ENCODE measurements at regions not wholly inside any gene's neighbourhood (a gene's known extent, or its start where the extent isn't known, plus 50 kb on each side); places are given as distances from the start of the nearest gene placed in this dataset.
"Not testable (repeated sequence)": the region's sequence is repeated elsewhere in the genome, so short reads cannot be mapped to it uniquely, and the experiment has no call there.

DNA sequence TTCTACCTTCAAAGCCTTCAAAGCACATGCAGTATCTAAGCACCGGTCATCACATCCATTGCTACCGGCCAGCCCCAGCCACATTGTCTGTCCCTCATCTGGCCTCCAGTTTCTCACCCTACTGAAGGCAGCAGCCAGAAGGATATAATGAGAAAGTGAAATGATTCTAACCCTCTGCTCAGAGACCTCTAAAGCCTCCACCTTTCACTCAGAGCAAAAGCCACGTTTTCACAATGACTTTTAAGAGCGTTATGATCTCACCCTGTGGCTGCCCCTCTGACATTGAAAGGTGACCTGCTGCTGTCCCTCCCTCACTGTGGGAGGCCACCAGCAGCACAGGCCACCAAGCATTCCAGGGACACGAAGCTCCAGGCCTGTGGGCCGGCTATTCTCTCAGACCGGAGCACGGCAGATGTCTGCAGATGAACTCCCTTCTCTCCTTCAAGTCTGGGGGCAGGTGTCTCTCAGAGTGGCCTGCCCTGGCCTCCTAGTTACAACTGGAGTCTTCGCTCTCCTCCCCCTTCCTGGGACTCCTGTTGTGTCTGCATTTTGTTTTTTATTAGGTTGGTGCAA is 94.9 kb upstream of the EEPD1 start:
- no peak for DNase-seq (ENCODE audit: extremely low read depth in 1 of 2, low read depth in 1 of 2)

DNA sequence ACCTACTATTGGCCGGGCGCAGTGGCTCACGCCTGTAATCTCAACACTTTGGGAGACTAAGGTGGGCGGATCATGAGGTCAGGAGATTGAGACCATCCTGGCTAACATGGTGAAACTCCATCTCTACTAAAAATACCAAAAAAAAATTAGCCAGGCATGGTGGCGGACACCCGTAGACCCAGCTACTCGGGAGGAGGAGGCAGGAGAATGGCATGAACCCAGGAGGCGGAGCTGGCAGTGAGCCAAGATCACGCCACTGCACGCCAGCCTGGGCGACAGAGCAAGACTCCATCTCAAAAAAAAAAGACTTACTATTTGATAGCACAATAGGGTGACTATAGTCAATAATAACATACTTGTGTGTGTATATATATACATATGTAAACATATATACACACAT is 92.7 kb upstream of the EEPD1 start:
- DNase-seq (ENCODE audit: extremely low read depth in 1 of 2, low read depth in 1 of 2): not testable (repeated sequence)

DNA sequence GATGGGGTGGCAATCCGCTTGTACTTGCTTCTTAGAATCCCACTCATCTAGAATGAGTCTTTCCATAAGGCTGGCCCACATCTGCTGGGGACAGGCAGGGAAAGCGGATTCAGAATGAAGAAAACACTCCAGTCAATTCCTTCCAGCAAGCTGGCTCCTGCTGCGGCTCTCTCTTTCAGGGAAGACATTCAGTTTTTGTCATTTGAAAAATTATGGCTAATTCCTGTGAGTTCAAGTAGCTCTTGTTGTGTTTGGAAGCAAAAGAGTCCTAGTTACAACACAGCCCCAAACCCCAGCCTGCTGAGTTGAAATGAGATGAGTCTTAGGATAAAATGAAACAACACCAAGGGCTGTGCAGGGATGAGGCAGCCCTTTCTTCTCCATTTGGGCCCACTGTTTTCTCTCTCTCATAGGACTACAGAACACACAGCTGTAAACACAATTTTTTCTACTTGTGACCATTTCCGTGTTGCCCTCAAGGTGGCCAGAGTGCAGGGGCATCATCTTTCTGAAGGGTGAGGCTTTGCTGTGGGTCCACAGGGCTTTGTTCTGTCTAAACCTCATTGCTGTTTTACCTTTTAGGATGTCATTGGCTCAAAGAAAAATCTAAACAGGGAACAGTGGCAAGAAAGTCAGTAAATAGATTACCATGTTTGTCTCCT is 90.8 kb upstream of the EEPD1 start:
- DNase-seq (ENCODE audit: extremely low read depth in 1 of 2, low read depth in 1 of 2): no peak

DNA sequence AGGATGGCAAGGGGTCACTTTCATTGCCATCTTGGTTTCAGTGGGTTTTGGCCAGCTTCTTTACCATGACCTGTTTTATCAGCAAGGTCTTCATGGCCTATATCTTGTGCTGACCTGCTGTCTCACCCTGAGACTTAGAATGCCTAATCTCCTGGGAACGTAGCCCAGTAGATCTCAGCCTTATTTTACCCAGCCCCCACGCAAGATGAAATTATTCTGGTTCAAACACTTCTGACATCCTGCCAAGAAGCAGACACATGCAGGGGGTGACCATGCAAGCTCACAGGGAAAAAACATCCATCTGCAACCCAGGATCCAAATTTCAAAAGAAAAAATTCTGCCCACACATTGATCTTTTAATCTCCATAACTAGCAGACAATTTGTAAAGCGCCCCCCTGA is 88.4 kb upstream of the EEPD1 start:
- no peak for DNase-seq (ENCODE audit: extremely low read depth in 1 of 2, low read depth in 1 of 2)

DNA sequence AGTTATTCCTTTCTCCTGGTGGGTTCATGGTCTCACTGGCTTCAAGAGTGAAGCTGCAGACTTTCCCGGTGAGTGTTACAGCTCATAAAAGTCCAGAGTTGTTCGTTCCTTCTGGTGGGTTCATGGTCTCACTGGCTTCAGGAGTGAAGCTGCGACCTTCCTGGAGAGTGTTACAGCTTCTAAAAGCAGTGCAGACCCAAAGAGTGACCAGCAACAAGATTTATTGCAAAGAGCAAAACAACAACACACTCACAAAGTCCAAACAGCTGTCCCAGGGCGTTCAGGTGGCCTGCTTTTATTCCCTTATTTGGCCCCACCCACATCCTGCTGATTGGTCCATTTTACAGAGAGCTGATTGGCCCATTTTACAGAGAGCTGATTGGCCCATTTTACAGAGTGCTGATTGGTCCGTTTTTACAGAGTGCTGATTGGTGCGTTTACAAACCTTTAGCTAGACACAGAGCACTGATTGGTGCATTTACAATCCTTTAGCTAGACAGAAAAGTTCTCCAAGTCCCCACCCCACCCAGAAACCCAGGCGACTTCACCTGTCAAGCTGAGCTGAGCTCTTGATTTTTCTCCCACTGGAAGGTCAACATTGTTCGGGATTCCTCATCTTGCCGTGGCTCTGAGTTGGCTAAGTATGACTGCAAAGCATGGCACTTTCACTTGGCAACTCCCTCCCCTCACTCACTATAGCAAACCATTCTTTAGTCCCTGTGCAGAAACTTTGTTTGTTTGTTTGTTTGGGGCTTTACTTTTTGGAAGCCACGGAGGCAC is 87.3 kb upstream of the EEPD1 start:
- DNase-seq (ENCODE audit: extremely low read depth in 1 of 2, low read depth in 1 of 2): not testable (repeated sequence)

DNA sequence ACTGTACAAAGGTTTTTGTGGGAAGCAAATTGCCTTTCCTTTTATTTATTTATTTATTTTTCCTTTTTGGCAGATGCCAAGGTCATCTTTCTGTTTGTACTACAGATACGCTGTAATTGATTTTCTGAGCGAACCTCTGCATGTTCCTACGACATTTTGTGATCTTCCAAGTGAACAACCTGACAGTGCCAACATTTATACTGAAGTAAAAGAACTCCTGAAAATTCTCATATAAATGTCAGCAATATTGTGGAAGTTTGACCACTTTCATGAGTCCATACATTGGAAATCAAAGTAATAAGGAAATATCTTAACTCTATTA is 86.8 kb upstream of the EEPD1 start:
- no peak for DNase-seq (ENCODE audit: extremely low read depth in 1 of 2, low read depth in 1 of 2)

DNA sequence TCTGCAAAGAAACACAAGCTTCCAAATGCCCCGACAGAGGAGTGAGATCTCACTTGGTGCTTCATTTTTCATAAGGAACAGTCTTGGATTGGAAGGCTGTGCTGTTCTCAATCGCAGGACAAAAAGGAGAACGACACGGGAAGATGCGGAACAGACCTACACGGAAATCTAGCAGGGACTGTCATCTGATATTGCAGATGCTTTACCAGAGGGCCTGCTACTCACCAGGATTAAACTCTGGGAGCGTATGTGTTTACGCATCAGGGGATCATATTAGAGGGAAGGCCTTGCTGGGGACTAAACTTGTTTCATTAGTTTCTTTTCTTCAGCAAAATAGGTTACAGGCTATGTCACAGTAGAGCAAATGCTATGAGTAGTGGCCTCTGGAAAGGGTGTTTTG is 82.8 kb upstream of the EEPD1 start:
- DNase-seq (ENCODE audit: extremely low read depth in 1 of 2, low read depth in 1 of 2): no peak

DNA sequence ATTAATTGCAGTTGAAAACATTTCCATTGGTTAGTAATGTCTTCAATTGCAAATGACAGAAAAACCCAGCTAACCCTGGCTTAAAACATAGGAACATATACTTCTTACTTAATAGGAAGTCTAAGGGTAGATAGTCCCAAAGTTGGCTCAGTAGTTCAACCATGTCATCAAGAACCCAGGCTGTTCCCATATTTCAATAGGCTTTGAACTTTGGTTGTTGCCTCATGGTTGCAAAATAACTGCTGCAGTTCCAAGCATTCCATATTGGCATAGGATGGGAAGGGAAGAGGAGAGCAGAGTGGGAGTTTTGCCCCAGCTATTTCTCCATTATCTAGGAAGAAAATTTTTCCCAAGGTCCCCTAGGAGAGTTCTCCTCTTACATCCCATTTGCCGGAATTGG is 81.4 kb upstream of the EEPD1 start:
- no peak for DNase-seq (ENCODE audit: extremely low read depth in 1 of 2, low read depth in 1 of 2)

DNA sequence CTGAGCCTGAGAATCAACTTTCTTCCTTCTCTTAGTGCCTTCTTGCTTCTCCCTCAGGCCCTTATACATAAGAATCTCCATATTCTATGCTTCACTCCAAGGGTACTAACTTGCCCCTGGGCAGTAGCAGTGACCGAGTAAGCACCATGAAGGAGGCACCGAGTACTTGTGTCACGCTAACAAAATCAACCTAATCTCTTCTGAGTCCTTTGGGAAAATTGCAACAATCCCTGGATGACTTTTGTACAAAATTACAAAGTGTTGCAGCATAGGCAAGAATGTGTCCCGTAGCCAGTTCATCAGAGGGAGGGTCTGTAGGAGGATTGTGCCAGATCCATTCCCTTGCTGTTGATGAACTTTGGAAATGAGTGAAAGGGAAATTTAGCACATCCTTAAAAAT is 80.4 kb upstream of the EEPD1 start:
- DNase-seq (ENCODE audit: extremely low read depth in 1 of 2, low read depth in 1 of 2): no peak

DNA sequence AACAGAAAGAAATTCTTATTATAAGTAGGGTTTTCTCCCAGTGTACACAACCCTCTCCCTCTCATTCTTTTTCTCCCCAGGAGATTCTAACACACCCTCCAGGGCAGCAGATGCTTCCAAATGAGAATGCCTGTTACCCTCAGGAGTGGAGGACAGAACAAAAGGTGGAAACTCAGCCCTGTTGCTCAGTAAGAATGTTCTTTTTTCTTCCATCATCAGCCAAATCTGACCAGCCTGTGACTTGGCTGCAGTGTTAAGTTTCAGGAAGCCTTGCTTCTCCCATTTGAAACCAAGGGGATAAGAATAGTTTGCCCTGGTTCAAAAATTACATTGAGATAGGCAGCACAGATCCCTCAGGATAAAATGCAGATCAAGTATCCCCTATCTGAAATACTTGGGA is 77.5 kb upstream of the EEPD1 start:
- no peak for DNase-seq (ENCODE audit: extremely low read depth in 1 of 2, low read depth in 1 of 2)

DNA sequence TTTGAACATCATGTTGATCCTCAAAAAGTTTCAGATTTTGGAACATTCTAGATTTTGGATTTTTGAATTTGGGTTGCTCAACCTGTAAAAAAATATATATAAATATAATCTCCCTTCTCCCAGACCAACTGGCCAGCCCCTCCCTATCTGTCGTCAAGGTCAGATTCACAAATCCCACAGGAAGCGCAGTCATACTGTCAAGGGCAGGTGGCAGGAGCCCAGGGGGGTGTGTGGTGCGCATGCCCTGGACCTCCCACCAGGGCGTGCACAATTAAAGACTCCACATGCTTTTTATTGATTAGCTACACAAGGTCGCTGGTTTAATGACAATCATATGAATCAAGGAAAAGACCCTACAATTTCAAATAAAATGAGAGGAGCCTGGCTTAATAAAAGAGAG is 77.0 kb upstream of the EEPD1 start:
- DNase-seq (ENCODE audit: extremely low read depth in 1 of 2, low read depth in 1 of 2): no peak

DNA sequence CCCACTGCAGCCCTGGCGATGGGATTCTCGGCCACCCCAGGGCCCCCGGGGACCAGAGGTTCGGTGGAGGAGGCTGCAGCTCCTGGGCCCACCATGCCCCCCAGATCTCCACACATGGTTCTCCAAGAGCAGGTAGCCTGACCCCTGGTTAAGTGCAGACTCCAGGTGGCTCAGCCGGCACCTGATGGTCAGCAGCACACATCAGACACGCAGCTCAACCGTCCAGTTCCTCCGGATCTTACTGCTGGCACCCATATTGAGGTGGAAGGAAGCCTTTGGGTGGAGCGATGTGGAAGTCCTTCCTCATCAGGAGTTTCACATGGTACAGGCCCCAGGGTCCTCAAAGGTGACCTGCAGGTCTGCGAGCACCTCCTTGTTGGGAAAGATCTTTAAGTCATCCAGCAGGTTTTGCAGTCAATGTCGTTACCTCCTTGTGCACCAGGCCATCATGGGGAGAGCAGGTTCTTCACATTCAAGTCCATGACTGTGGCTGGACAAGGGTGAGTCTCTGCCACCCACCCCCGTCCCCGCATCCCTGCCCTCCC is 74.2 kb upstream of the EEPD1 start:
- no peak for DNase-seq (ENCODE audit: extremely low read depth in 1 of 2, low read depth in 1 of 2)

DNA sequence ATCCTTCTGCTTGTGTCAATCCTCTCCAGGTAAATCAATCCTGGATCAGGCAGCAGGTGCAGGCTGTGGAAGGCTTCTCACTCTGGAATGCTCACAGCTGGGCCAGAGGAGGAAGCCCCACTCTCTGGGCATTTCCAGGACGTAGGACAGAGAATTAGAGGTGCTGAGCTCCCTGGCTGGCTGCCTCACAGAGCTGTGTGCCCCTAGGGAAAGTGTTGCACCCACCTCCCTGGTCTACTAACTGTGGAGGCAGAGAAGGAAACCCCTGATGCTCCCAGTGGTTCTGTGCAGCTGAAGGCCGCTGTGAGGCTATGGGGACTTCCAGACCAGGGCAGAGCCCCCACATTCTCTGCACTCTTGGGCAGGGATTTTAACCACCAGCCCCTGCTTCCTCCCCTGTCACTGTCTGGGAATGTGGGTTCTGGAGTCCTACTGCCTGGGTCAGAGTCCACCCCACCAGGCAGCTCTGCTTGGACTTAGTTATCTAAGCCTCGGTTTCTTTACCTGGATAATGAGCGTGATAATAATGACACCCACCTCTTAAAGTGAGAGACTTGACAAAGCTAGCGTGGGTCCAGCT is 73.5 kb upstream of the EEPD1 start:
- no peak for DNase-seq (ENCODE audit: extremely low read depth in 1 of 2, low read depth in 1 of 2)

DNA sequence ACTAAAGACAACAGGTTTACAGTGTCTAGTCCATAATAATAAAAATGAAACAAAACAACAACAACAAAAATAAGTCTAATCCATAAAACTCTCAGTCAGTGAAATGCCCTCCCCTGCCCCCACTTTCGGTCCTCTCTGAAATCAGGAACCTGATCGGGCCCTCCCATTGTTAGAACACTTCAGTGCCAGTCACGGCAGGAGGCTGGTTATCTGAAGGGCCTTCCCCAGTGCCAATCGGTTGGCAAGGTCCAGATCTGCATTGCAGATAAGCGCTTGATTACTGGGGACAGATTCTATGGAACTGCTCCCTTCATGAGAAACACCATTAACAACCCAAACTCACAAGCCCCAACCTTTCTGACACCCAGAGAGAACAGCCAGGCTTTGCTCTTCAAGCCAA is 72.2 kb upstream of the EEPD1 start:
- DNase-seq (ENCODE audit: extremely low read depth in 1 of 2, low read depth in 1 of 2): no peak

DNA sequence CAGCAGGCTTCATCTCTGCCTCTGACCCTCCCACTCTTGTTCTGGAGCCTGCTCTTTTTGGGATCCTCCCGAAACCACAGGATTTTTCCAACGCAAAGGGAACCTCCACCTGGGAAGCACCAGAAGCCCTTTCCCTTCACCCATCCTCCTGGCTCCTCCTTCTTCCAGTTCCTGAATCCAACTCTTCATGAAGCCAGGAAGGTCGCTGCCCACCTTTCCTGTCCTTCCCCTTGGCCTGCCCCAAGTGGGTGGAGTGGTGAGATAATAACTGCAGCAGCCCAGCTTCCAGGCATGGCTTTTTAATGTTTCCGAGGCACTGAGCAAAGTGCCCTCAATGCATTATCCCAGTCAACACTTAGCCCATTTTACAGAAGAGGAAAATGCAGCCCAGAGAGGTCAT is 70.8 kb upstream of the EEPD1 start:
- DNase-seq (ENCODE audit: extremely low read depth in 1 of 2, low read depth in 1 of 2): no peak

DNA sequence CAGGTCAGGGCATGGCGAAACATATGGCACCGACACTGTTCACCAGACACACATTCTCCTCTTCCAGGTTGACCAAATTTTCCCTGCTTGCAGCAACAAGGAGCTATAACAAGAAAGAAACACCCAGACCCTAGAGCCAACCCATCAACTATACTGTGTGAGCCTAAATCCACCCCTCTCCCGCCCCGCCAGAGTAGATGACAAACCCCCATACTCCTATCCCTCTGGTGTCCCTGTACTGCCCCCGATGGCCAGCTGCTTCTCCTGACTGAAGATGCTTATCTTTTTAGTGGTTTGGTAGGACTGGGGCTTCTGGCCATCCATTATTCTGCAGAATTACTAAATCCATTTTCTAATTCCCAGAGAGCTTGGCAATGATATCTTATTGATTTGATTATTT is 70.1 kb upstream of the EEPD1 start:
- no peak for DNase-seq (ENCODE audit: extremely low read depth in 1 of 2, low read depth in 1 of 2)

DNA sequence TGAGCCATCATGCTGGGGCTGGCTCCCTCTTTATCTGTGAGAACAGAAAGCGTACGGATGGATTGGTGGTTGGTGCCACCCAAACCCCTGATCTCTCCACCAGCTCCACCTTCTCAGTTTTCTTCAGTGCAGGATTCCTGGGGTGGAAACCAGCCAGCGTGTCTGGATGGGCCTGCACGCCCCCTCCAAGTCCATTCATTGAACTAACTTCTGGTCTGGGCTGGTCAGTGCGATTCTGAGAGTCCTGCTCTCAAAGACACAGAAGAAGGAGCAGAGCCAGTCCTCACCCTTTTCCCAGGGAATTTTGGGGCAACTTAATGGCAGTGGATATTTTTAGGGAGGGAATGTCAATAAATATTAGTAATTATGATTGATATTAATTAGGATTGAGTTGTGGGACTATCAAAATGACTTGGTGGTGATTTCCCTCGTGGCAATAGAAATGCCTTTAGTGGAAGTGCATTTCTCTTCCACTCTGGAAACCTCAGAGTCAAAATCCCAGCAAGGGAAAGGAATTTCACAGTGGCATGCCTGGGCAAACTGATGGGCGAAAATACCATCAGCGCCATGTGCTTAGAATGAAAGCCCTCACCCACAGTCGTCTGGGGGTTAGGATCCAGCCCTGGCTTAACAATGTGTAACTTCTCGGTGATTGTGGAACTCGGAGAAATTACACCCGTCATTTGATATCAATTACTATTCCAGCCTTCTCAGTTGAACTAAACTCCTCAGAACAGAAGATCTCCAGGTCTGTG is 69.3 kb upstream of the EEPD1 start:
- DNase-seq (ENCODE audit: extremely low read depth in 1 of 2, low read depth in 1 of 2): no peak

DNA sequence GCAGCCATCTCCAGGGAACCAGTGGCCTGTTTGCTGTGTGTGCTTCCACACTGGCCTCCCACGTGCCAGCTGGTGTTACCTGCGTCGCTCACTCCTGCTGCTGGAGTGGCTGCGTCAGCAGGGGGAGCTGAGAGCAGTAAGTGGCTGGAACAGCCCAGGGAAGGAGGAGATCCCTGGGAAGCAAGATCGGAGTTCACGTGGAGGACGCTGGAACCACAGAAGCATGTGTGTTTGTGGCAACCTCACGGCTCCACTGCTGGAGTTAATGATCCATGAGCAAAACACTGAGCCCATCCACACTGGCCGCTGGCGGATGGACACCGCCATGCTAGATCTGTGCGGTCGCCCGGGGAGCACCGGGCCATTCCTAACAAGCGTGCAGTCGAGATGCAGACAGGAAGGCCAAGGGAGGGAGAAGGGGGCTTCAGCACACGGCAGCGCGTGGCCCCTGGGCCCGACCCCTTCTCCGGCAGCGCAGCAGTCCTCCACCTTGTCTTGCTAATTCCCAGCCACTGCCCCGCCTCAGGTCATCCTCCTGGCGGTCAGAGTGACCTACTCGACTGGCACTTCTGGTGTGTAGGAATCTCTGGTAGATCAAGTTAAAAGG is 68.5 kb upstream of the EEPD1 start:
- DNase-seq (ENCODE audit: extremely low read depth in 1 of 2, low read depth in 1 of 2): no peak

DNA sequence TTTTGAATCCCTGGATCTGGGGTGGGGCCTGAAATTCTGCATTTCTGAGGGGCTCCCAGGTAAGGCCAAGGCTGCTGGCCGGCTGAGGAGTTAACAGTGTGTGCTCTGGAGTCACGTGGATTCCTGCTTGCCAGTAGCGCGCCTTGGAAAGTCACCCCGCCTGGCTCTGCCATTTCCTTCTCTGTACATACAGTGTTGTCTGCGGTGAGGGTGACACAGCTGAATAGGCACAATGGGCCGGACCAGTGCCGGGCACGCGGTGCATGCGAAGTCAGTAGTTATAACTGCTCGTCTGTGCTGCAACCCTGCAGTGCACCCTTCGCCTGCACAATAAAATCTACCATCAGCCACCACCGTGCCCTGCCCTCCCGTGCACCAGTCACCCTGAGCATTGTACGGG is 68.0 kb upstream of the EEPD1 start:
- DNase-seq (ENCODE audit: extremely low read depth in 1 of 2, low read depth in 1 of 2): no peak

DNA sequence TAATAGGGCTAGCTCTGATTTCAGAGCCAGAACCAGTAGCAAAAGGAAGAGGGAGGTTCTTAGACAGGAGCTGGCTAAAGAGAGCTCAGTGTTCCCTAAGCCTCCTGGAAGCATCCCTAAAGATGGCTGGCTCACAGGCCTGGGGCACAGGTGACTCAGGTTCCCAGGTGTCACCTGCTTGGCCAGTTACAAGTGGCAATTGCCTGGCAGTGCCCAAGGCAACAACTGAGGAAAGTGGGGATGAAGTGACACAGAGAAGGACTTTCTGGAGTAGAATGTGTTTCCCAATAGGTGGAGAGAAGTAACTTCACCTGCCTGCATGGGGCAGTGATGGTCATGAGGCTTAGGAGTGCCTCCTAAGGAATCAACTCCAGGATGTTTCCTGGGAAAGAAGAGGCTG is 66.5 kb upstream of the EEPD1 start:
- no peak for DNase-seq (ENCODE audit: extremely low read depth in 1 of 2, low read depth in 1 of 2)

DNA sequence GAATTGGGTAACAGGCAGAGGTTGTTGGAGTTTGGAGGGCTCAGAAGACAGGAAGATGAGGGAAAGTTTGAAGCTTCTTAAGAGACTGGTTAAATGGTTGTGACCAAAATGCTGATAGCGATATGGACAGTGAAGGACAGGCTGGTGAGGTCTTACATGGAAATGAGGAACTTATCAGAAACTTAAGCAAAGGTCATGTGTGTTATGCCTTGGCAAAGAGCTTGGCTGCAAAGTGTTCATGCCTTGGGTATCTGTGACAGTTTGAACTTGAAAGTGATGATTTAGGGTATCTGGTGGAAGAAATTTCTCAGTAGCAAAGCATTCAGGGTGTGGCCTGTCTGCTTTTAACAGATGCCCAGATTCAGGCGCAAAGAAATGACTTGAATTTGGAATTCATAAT is 64.5 kb upstream of the EEPD1 start:
- no peak for DNase-seq (ENCODE audit: extremely low read depth in 1 of 2, low read depth in 1 of 2)
